ENCODE measurements at regions not wholly inside any gene's neighbourhood (a gene's known extent, or its start where the extent isn't known, plus 50 kb on each side); places are given as distances from the start of the nearest gene placed in this dataset.

DNA sequence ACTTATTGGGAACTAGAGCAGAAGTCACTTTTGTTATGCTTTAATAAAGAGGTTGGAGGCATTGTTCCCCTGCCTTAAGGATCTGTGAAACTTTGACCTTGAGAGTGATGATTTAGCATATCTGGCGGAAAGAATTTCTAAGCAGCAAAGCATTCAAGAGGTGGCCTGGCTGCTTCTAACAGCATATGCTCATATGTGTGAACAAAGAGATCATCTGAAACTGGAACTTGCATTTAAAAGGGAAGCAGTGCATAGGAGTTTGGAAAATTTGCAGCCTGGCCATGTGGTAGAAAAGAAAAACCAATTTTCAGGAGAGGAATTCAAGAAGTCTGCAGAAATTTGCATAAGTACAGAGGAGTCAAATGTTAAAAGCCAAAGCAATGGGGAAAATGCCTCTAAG is 56.4 kb upstream of the GOLIM4 start:
- H3K27me3 ChIP-seq (ENCODE audit: control insufficient read depth, extremely low read depth, insufficient read depth, low read length), result no peaks in the 10 kb centered on the region
- no peak for DNase-seq (ENCODE audit: low read depth, low spot score)
- H3K9me3 ChIP-seq (ENCODE audit: control insufficient read depth, low read depth, low read length), result no peaks in the 10 kb centered on the region
- H2AFZ ChIP-seq (ENCODE audit: control insufficient read depth, low read length), result no peak overlapping the region
- no peak for FAIRE-seq
- no peaks in the 10 kb centered on the region for H3K79me2 ChIP-seq (ENCODE audit: control insufficient read depth, insufficient read depth, low read length)
- no peaks in the 10 kb centered on the region for H4K20me1 ChIP-seq (ENCODE audit: control insufficient read depth, extremely low read depth, insufficient read depth, low read length)
- H3K36me3 ChIP-seq (ENCODE audit: control insufficient read depth in 2 of 2, extremely low read depth in 1 of 2, insufficient read depth in 2 of 2, low read length in 2 of 2), result no peaks in the 10 kb centered on the region
- H3K4me3 ChIP-seq (ENCODE audit: control insufficient read depth in 2 of 3, extremely low read depth in 1 of 3, insufficient read depth in 2 of 3, low read depth in 1 of 3, low read length in 3 of 3), result no peak overlapping the region
- H3K4me1 ChIP-seq (ENCODE audit: control insufficient read depth, extremely low read depth, insufficient read depth, low read length), result no peaks in the 10 kb centered on the region
- H3K4me2 ChIP-seq (ENCODE audit: control insufficient read depth, extremely low read depth, insufficient read depth, low read depth, low read length), result no peak overlapping the region
- H3K9me1 ChIP-seq (ENCODE audit: control insufficient read depth, extremely low read depth, insufficient read depth, low read length), result no peaks in the 10 kb centered on the region
- no peak for TF ChIP-seq CTCF (optimal IDR thresholded peaks at IDR 0.05 in 1 of 3, IDR thresholded peaks at IDR 0.05 in 1 of 3, conservative IDR thresholded peaks at IDR 0.05 in 1 of 3; ENCODE audit: extremely low read depth in 1 of 3, insufficient read depth in 2 of 3, low read length in 3 of 3)
- no peak for TF ChIP-seq EZH2 (IDR thresholded peaks at IDR 0.05; ENCODE audit: low read length)
- no peak overlapping the region for H3K9ac ChIP-seq (ENCODE audit: control insufficient read depth, extremely low read depth, insufficient read depth, low read length)
- H3K27ac ChIP-seq (ENCODE audit: control insufficient read depth, insufficient read depth, low read length), result no peak overlapping the region
- dilution Hi-C loops (cut with MboI; ENCODE audit: extremely low pct_ligation_motif_present, low sequenced_read_pairs), result no loop called here

Small RNA genes lying in the stretch of these regions (small RNA-seq; reads per million reads assigned to genes)
- 0 reads per million in 3 experiments for gene MIR551B (ENCODE audit: insufficient read length in 3 of 3, low read depth in 3 of 3, low replicate concordance in 1 of 3)
- gene RNU2-20P (ENCODE audit: insufficient read length in 3 of 3, low read depth in 3 of 3, low replicate concordance in 1 of 3), result 0 to 0.50 (median 0.07) reads per million in 3 experiments

All from keratinocyte (primary cell).